SJSA1 (cell line): ENCODE measurements at regions not wholly inside any gene's neighbourhood (a gene's known extent, or its start where the extent isn't known, plus 50 kb on each side); places are given as distances from the start of the nearest gene placed in this dataset.
A peak's percentile ranks its signal among the peaks of the same experiment; 100 is the strongest.

ENCODE experiments used
- DNase-seq, 2 experiments: peaks; one replicate each; pipeline ENCODE4 v3.0.0-alpha.2; 2015 to 2020; ENCODE audit warnings: low spot score in 2 of 2, low read depth in 1 of 2
- H3K27ac ChIP-seq: fragments of 250-450 bp; sonication (Bioruptor Pico); 2 replicates; pipeline ENCODE4 v1.5.1; 2020; ENCODE audit warnings: mild to moderate bottlenecking, moderate library complexity
- H3K27me3 ChIP-seq: fragments of 250-450 bp; sonication (Bioruptor Pico); replicated peaks from 2 replicates; pipeline ENCODE4 v1.5.1; 2020; ENCODE audit warnings: mild to moderate bottlenecking, moderate library complexity
- H3K36me3 ChIP-seq: fragments of 250-450 bp; sonication (Bioruptor Pico); 2 replicates; pipeline ENCODE4 v1.5.1; 2020; ENCODE audit warnings: mild to moderate bottlenecking
- H3K4me1 ChIP-seq: fragments of 250-450 bp; sonication (Bioruptor Pico); replicated peaks from 2 replicates; pipeline ENCODE4 v1.6.1; 2021; ENCODE audit warnings: mild to moderate bottlenecking
- H3K4me3 ChIP-seq: fragments of 250-450 bp; sonication (Bioruptor Pico); 2 replicates; pipeline ENCODE4 v1.5.1; 2020; ENCODE audit warnings: mild to moderate bottlenecking
- H3K9me3 ChIP-seq: fragments of 250-450 bp; sonication (Bioruptor Pico); replicated peaks from 2 replicates; pipeline ENCODE4 v1.5.1; 2020; ENCODE audit warnings: mild to moderate bottlenecking

DNA sequence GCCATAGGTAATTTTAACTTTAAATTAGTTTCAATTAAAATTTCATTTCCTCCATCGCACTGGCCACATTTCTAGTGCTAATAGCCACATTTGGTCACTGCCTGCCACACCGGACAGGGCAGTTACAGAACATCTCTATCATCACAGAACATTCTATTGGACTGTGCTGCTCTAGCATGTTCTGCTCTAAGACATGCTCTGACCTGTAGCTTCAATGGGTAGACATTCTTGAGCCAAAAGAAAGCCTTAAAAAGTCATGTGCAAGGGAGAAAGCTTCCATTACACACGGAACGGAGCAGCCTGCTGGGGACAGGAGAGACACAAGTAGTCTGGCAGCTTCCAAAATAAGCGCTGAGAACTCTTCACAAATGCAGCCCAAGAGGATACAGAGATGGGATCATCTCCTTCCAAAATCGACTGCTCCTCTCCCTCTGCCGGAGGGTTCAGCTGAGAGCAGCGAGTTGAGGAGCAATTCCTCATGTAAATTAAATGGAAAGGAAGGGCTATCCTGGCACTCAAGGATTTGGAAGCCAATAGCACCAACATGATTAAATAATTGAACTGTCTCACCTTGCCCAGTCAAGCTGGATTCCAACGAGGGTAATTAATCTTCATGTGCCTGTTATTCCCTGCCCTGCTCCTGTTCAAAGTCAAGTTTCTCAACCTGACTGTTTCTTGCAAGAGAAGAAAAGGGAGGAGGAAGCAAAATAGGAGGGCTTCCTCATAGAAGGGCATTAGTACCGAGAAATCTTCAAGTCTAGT lies 336.4 kb upstream of the NOCT start:
- Histone ChIP-seq H3K4me1 (peaks cover 11% of the 10 kb centered on the region), H3K9me3 (no peaks in the 10 kb centered on the region), H3K36me3 (no peaks in the 10 kb centered on the region), H3K4me3 (no peak overlapping the region), H3K27ac (no peak overlapping the region), H3K27me3 (no peaks in the 10 kb centered on the region)
- no peak for DNase-seq

DNA sequence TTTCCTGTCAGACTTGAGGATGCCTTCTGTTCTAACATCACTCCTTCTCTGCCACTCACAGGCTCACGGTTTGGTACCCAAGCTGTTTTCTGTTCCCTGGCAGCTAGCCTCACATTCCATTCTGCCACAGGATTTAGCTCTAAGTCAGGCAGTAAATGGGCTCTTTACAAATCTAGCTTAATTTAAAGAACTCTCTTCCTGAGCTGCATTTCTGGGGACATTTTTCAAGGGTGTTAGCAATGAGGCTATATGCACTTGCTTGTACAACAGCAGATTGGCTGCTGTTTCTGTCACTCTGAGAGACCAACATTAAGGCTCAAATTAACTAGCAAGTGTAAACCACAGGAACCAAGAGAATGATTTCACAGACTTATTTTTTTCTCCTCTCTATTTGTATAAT lies 337.8 kb upstream of the NOCT start:
- Histone ChIP-seq H3K9me3 (no peaks in the 10 kb centered on the region), H3K27ac (no peak overlapping the region), H3K4me1 (peaks cover 26% of the 10 kb centered on the region), H3K36me3 (no peaks in the 10 kb centered on the region), H3K4me3 (no peak overlapping the region), H3K27me3 (no peaks in the 10 kb centered on the region)
- DNase-seq: no peak

DNA sequence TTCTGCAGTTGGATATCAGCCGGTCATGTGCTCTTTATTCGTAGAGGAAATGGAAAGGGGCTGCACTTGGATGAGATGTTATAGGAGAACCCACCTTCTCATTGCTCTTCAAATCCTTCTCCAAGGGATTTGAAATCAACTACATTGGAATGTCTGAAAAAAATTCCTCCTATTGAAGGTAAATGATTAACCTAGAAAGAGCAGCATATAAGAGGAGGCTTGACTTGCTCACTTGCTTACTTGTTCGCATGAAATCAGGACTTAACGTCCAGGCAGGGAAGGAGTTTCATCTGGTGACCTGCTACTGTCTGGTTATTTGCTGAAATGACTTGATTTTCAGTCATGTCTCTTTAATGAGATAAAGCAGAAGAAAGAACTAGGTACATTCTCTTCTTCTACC lies 338.4 kb upstream of the NOCT start:
- Histone ChIP-seq H3K4me1 (peaks cover 31% of the 10 kb centered on the region), H3K4me3 (no peak overlapping the region), H3K9me3 (no peaks in the 10 kb centered on the region), H3K27me3 (no peaks in the 10 kb centered on the region), H3K36me3 (no peaks in the 10 kb centered on the region), H3K27ac (no peak overlapping the region)
- no peak for DNase-seq

DNA sequence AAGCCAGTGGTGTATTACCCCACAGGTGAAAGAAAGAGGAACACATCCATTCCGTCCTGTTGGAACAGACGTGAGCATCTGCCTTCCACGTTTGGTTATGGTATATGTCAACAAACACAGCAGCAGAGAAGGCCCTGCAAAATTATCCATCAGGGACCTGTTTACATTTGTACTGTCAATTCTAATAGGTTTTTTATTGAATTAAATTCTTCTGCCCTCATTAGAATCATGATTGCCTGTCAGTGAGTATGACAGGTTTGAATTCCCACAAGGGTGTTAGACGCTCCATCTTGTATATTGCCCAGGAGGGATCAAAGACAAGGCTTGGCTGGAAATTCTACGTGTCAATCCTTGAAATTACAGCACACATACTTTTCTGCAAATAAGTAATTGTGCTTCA lies 339.9 kb upstream of the NOCT start:
- no peak for DNase-seq

DNA sequence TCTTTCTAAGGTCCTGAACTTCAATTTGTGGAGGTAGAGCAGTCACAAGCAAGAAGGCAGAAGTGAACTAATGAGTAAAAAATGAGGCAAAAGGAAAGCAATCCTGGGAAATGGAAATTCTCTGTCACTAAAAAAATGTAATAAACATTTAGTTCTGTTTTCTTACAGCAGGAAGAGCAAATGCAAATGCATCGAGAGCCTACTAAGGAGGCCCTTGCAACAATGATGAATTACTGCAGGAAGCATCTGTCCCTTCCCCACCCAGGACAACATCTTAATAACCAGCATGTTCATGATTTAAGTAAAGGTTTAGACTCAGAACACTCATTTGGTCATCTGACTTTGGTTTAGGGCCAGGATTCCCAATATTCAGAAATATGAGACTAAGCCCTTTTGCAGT lies 341.4 kb upstream of the NOCT start:
- Histone ChIP-seq H3K27ac (no peak overlapping the region), H3K9me3 (no peaks in the 10 kb centered on the region), H3K27me3 (no peaks in the 10 kb centered on the region), H3K4me3 (no peak overlapping the region), H3K36me3 (no peaks in the 10 kb centered on the region), H3K4me1 (peaks cover 52% of the 10 kb centered on the region)
- DNase-seq: no peak

More for the DNA sequence above, 339.9 kb upstream of the NOCT start:
- no peak overlapping the region for H3K4me3 ChIP-seq
- no peaks in the 10 kb centered on the region for H3K36me3 ChIP-seq
- H3K4me1 ChIP-seq: peaks cover 43% of the 10 kb centered on the region
- no peaks in the 10 kb centered on the region for H3K27me3 ChIP-seq
- H3K27ac ChIP-seq: no peak overlapping the region
- H3K9me3 ChIP-seq: no peaks in the 10 kb centered on the region

DNA sequence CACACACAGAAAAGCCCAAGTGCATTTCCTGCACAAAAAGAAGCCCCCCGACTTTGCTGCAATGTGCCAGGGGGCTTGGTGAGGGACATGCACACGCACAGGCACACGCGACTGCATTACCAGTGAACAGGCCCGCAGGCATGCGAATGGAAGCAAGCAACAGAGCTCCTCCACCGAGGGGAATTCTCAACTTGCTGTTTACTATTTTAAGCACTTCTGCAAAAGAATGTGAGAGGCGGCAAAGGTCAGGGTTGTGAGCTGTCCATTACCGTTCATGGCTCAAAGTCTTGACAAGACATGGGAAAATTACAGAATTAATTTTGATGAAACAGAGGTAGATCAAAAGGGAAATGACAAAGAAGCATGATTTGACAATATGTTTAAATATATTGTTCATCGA lies 342.5 kb upstream of the NOCT start:
- H3K36me3 ChIP-seq: no peaks in the 10 kb centered on the region
- H3K27ac ChIP-seq: 0 out of 2 replicates have a peak overlapping the region, but pooled peaks have one; percentile 9
- no peaks in the 10 kb centered on the region for H3K27me3 ChIP-seq
- DNase-seq: peak in 1 of 2 experiments; percentile 14
- peaks cover 63% of the 10 kb centered on the region for H3K4me1 ChIP-seq
- no peak overlapping the region for H3K4me3 ChIP-seq
- no peaks in the 10 kb centered on the region for H3K9me3 ChIP-seq

DNA sequence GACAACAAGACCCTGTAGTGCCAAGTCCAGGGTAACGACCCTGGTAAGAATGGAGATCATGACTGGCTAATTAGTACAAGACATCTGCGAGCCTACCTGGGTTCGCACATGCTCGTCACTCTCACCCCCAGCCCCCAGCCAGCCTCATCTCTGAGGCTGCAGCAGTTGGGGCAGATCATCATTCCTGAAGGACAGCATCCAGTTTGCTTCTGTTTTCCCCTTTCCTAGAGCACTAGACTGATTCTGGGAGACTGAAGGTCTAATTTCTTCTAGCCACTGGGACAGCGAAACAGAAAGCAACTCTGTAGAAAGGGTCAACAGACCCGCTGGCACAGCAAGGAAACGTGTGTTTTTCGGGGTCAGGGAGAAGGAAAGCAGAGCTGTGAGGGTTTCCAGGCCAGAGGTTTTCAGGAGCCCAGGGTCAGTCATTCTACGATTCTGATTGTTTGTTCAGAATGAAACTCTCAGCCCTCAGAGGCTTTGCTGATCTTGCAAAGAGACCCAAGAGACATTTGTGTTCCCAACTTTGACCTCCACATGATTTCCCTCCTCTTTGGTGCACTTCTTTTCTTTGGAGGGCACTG lies 343.1 kb upstream of the NOCT start:
- no peaks in the 10 kb centered on the region for H3K9me3 ChIP-seq
- DNase-seq: peak in 1 of 2 experiments; percentile 24
- H3K27ac ChIP-seq: peak overlapping the region; percentile 50
- no peaks in the 10 kb centered on the region for H3K27me3 ChIP-seq
- H3K36me3 ChIP-seq: no peaks in the 10 kb centered on the region
- peaks cover 65% of the 10 kb centered on the region for H3K4me1 ChIP-seq
- no peak overlapping the region for H3K4me3 ChIP-seq

DNA sequence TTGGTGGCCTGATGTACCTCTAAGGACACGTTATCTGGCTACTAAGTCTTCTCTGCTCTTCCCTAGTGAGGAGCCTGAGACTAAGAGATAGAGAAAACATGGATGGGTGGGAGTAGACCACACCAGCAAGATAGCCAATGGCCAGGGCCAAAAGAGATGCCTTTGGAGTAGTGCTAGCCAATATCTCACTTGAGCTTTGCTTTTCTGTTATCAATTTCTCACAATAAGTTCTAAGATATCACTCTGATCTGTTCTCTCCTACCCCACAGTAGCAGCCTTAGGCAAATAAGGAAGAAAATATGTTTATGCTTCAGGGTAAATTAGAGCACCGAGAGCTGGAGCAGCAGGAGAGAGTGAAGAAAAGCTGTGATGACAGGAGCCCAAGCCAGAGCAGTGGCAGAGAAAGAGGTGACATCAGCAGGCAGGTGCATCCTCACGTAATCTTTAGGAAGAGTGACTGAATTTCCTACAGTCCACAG lies 343.9 kb upstream of the NOCT start:
- no peaks in the 10 kb centered on the region for H3K9me3 ChIP-seq
- H3K36me3 ChIP-seq: no peaks in the 10 kb centered on the region
- no peaks in the 10 kb centered on the region for H3K27me3 ChIP-seq
- peaks cover 65% of the 10 kb centered on the region for H3K4me1 ChIP-seq
- H3K4me3 ChIP-seq: no peak overlapping the region
- H3K27ac ChIP-seq: peak overlapping the region; percentile 50
- no peak for DNase-seq

DNA sequence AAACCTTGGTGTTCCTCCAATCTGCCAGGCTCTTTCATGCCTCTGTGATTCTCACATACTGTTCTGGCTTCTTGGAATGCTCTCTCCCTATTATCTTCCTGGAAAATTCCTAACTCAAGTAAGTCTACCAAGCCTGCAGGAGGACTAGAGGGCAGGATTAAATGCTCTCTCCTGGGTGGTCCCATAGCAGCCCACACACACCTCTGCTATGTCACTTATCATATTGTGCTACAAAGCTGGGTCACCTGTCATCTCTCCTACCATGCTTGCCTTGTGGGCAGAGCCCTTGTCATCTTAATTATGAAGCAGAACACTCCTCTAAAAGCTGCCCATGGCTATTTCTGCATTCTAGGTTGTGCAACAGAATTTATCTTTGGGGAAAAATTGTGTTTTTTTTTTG lies 344.5 kb upstream of the NOCT start:
- Histone ChIP-seq H3K9me3 (no peaks in the 10 kb centered on the region), H3K4me3 (no peak overlapping the region), H3K36me3 (no peaks in the 10 kb centered on the region), H3K27me3 (no peaks in the 10 kb centered on the region), H3K27ac (peak overlapping the region; percentile 85), H3K4me1 (peaks cover 65% of the 10 kb centered on the region)
- peak; percentile 87 to 93 for DNase-seq

DNA sequence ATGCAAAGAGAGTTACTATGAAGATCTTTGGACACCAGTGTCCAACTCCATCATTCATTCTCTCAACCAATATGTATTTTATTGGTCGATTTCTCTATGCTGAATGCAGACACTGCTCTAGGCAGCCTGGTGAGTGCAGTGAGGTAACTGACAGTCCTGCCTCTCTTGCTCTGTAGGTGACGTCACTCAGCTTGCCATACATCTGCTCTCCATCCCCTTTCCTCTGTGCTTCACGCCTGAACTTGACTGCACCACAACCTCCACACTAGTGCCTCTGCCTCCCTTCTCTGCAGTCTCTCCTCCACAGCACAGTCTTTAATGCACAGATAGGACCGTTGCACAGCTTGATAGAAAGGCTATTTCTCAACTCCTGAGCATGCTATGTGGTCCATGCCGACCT lies 344.9 kb upstream of the NOCT start:
- no peak for DNase-seq
- Histone ChIP-seq H3K9me3 (no peaks in the 10 kb centered on the region), H3K27ac (peak overlapping the region; percentile 85), H3K27me3 (no peaks in the 10 kb centered on the region), H3K36me3 (no peaks in the 10 kb centered on the region), H3K4me3 (no peak overlapping the region), H3K4me1 (peaks cover 65% of the 10 kb centered on the region)

DNA sequence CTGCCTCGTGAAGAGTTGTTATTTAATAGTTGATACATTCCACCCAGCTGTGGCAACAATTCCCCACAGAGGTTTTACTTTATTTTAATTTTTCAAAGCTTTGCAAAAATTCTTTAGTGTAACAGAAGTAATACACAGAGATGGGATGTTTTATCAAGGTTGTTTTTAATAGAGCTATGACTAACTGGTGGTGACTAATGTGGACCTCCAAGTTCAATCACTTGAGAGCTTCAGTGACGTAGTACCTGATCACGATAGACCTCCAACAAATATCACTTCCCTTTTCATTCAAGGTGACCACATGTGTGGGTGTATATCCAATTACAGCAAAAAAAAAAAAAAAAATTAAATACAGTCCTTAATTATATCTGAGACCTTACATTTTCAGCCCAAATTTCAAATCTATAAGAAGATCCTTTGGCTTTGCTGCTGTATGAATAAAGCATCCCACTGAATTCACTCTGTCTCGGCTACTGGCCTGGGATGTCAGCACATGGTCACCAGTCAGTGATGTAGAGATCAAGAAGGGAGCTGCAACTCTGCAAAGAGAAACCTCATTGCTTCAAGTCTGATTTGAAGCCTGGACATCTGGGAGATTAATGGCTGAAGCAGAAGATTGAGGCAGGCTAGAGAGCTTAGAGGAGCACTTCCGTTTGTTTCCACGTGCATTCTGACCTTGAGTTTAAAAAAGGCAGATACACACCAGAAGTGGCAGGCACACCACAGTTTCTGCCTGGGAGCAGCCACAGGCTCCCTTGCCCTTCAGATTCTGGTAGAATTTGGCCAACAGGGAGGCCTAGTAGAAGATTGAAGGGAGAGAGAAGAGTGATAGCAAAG lies 345.9 kb upstream of the NOCT start:
- Histone ChIP-seq H3K27ac (peak overlapping the region; percentile 85), H3K9me3 (no peaks in the 10 kb centered on the region), H3K36me3 (no peaks in the 10 kb centered on the region), H3K27me3 (no peaks in the 10 kb centered on the region), H3K4me1 (peaks cover 65% of the 10 kb centered on the region), H3K4me3 (no peak overlapping the region)
- peak; percentile 49 to 89 for DNase-seq

DNA sequence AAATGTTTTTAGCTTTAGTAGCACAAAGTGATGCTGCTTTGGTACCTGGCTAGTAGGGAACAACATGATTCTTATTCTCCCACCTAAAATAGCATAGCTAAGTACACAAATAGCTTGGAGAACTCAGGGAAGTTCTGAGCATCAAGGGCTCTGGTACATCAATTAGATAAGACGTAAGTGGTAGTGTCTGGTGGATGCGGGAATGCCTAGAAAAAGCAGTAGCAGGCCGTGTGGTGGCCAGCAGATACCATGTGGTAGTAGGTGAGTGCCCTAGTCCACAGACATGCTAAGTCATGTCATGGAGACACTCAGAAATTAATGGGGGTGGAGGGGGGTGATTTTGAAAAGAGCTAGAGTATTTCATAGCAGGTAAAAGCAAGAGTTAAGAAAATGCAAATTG lies 347.3 kb upstream of the NOCT start:
- no peak overlapping the region for H3K4me3 ChIP-seq
- peak overlapping the region; percentile 85 for H3K27ac ChIP-seq
- H3K9me3 ChIP-seq: no peaks in the 10 kb centered on the region
- no peak for DNase-seq
- no peaks in the 10 kb centered on the region for H3K36me3 ChIP-seq
- H3K4me1 ChIP-seq: peaks cover 54% of the 10 kb centered on the region
- H3K27me3 ChIP-seq: no peaks in the 10 kb centered on the region

DNA sequence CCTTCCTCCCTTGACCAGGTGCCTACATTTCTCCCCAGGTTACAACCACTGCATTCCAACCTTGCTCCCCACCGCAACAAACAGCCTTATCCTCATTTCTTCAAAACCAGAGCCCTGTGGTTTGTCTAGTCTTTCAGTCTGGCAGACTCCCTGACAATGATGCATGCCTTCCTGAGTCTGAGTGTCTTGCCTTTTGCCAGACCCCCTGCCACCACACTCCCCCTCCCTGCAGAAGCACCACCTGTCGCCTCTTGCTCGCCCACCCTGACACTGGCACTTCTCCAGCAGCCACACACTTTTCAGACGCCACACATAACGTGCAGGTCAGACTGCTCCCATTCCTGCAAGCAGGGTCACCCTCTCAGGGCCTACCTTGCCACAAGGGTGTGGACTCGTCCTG lies 349.2 kb upstream of the NOCT start:
- H3K36me3 ChIP-seq: no peaks in the 10 kb centered on the region

DNA sequence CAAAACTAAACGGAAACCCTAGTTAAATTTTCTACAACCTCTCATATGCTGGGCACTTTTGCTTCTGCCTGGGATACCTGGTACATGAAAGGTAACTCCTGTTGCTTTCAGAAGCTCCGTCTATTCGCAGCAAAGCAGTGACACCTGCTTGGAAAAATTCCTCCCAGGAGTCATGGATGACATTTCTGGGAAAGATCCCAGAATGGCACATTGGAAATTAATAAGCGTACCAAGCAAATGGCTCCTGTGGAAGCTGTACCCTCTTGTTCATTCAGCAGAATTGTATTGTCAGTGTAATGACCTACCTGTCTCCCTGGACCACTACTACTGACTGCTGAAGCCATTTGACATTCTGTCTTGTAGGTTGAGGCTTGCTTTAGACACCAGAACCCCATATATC lies 349.7 kb upstream of the NOCT start:
- no peak for DNase-seq
- Histone ChIP-seq H3K27me3 (no peaks in the 10 kb centered on the region), H3K9me3 (no peaks in the 10 kb centered on the region), H3K36me3 (no peaks in the 10 kb centered on the region), H3K4me3 (no peak overlapping the region), H3K27ac (no peak overlapping the region), H3K4me1 (peaks cover 29% of the 10 kb centered on the region)

More for the DNA sequence above, 349.2 kb upstream of the NOCT start:
- H3K27me3 ChIP-seq: no peaks in the 10 kb centered on the region
- no peak overlapping the region for H3K4me3 ChIP-seq
- DNase-seq: no peak
- H3K4me1 ChIP-seq: peaks cover 34% of the 10 kb centered on the region
- no peak overlapping the region for H3K27ac ChIP-seq
- no peaks in the 10 kb centered on the region for H3K9me3 ChIP-seq
